GM23338 (cell line): ENCODE measurements at regions not wholly inside any gene's neighbourhood (a gene's known extent, or its start where the extent isn't known, plus 50 kb on each side); places are given as distances from the start of the nearest gene placed in this dataset.

Experiments used
- ATAC-seq: fragments of 200-7000 bp; cut with Tn5 transposase; 3 replicates; pipeline ENCODE4 v1.9.1; 2020
- DNase-seq: peaks from one replicate; pipeline ENCODE4 v3.0.0-alpha.2; 2015; ENCODE audit warnings: low spot score
- H2AFZ ChIP-seq: fragments of 200-600 bp; sonication (generic); 2 replicates; pipeline ENCODE4 v1.8.0; 2016; ENCODE audit warnings: antibody characterized with exemption, mild to moderate bottlenecking, moderate library complexity
- H3F3A ChIP-seq: fragments of 200-600 bp; sonication (generic); replicated peaks from 2 replicates; pipeline ENCODE4 v1.8.0; 2017; ENCODE audit warnings: antibody characterized with exemption, mixed run types, low read depth
- H3K27ac ChIP-seq: fragments of 200-600 bp; sonication (generic); 2 replicates; pipeline ENCODE4 v1.6.1; 2016; ENCODE audit warnings: low read depth
- H3K27me3 ChIP-seq: fragments of 200-600 bp; sonication (generic); 2 replicates; pipeline ENCODE4 v1.8.0; 2016; ENCODE audit warnings: mild to moderate bottlenecking, mixed run types, moderate library complexity; ENCODE audit not compliant: insufficient read depth
- H3K36me3 ChIP-seq: fragments of 200-600 bp; sonication (generic); 2 replicates; pipeline ENCODE4 v1.8.0; 2016; ENCODE audit warnings: mild to moderate bottlenecking; ENCODE audit not compliant: insufficient read depth
- H3K4me1 ChIP-seq: fragments of 200-600 bp; sonication (generic); 2 replicates; pipeline ENCODE4 v1.8.0; 2016; ENCODE audit warnings: mild to moderate bottlenecking, moderate library complexity; ENCODE audit not compliant: insufficient read depth
- H3K4me2 ChIP-seq: fragments of 200-600 bp; sonication (generic); 2 replicates; pipeline ENCODE4 v1.7.1; 2017; ENCODE audit warnings: mixed run types
- H3K4me3 ChIP-seq: fragments of 200-600 bp; sonication (generic); 2 replicates; pipeline ENCODE4 v1.6.1; 2016; ENCODE audit warnings: mixed run types
- H3K79me2 ChIP-seq: fragments of 200-600 bp; sonication (generic); replicated peaks from 2 replicates; pipeline ENCODE4 v1.8.0; 2017; ENCODE audit warnings: mild to moderate bottlenecking; ENCODE audit not compliant: insufficient read depth
- H3K9me2 ChIP-seq: fragments of 200-600 bp; sonication (generic); 2 replicates; pipeline ENCODE4 v1.8.0; 2017; ENCODE audit not compliant: insufficient read depth
- H4K20me1 ChIP-seq: fragments of 200-600 bp; sonication (generic); replicated peaks from 2 replicates; pipeline ENCODE4 v1.8.0; 2017; ENCODE audit warnings: mild to moderate bottlenecking; ENCODE audit not compliant: insufficient read depth
- H3K27ac Mint-ChIP-seq: 2 replicates; pipeline ENCODE4 v1.8.0; 2020; ENCODE audit warnings: inconsistent platforms, mild to moderate bottlenecking, moderate library complexity, mixed read lengths
- H3K27me3 Mint-ChIP-seq: 3 replicates; pipeline ENCODE4 v1.8.0; 2022; ENCODE audit warnings: low read depth, mild to moderate bottlenecking, moderate library complexity, mixed read lengths, inconsistent platforms; ENCODE audit not compliant: insufficient read depth, poor library complexity
- H3K36me3 Mint-ChIP-seq: 3 replicates; pipeline ENCODE4 v1.8.0; 2021; ENCODE audit warnings: low read depth, mild to moderate bottlenecking, inconsistent platforms, moderate library complexity, mixed read lengths
- H3K4me1 Mint-ChIP-seq: 3 replicates; pipeline ENCODE4 v1.8.0; 2020; ENCODE audit warnings: mild to moderate bottlenecking, inconsistent platforms, mixed read lengths
- H3K4me3 Mint-ChIP-seq: 3 replicates; pipeline ENCODE4 v1.8.0; 2021; ENCODE audit warnings: moderate library complexity, mild to moderate bottlenecking, inconsistent platforms, mixed read lengths
- H3K9me3 Mint-ChIP-seq: 3 replicates; pipeline ENCODE4 v1.8.0; 2020; ENCODE audit warnings: moderate library complexity, mild to moderate bottlenecking, inconsistent platforms, mixed read lengths
- CREB1 ChIP-seq: fragments of 250-450 bp; sonication (Bioruptor Pico); IDR thresholded peaks from 2 replicates; pipeline ENCODE4 v1.5.0; 2020; ENCODE audit warnings: low read depth, mild to moderate bottlenecking, moderate library complexity
- EZH2 ChIP-seq: fragments of 200-600 bp; sonication (generic); IDR thresholded peaks from one replicate; pipeline ENCODE4 v1.8.0; 2017; ENCODE audit warnings: antibody characterized with exemption, mild to moderate bottlenecking, low read depth; ENCODE audit not compliant: unreplicated experiment
- EZH2phosphoT487 ChIP-seq: fragments of 200-600 bp; sonication (generic); IDR thresholded peaks from one replicate; pipeline ENCODE4 v1.8.1; 2018; ENCODE audit warnings: antibody characterized with exemption; ENCODE audit not compliant: unreplicated experiment
- JUNB ChIP-seq: IDR thresholded peaks from one replicate; pipeline ENCODE4 v1.6.1; 2016; ENCODE audit warnings: antibody characterized with exemption; ENCODE audit not compliant: unreplicated experiment
- NANOG ChIP-seq: IDR thresholded peaks from 2 replicates; pipeline ENCODE4 v1.6.1; 2016; ENCODE audit warnings: antibody characterized with exemption, borderline replicate concordance
- POLR2AphosphoS5 ChIP-seq: IDR thresholded peaks from 2 replicates; pipeline ENCODE4 v1.6.1; 2016; ENCODE audit warnings: antibody characterized with exemption, low read depth
- STAT1 ChIP-seq: IDR thresholded peaks from one replicate; pipeline ENCODE4 v1.6.1; 2016; ENCODE audit warnings: antibody characterized with exemption; ENCODE audit not compliant: unreplicated experiment
- ZNF114 ChIP-seq: fragments of 250-450 bp; sonication (Bioruptor Pico); IDR thresholded peaks from 2 replicates; pipeline ENCODE4 v1.5.0; 2020; ENCODE audit warnings: mild to moderate bottlenecking, moderate library complexity
- ZNF331 ChIP-seq: fragments of 250-450 bp; sonication (Bioruptor Pico); IDR thresholded peaks from 2 replicates; pipeline ENCODE4 v1.5.0; 2020; ENCODE audit warnings: low read depth, mild to moderate bottlenecking, moderate library complexity
- TF ChIP-seq, protein P1 (sequence below): fragments of 250-450 bp; sonication (Bioruptor Pico); IDR thresholded peaks from 2 replicates; pipeline ENCODE4 v1.5.0; 2020; ENCODE audit warnings: mild to moderate bottlenecking, moderate library complexity
- TF ChIP-seq, protein P2 (sequence below), 2 experiments: fragments of 200-600 bp in 1 of 2; sonication (generic) in 1 of 2; conservative IDR thresholded peaks; 2 replicates each; pipeline versions ENCODE4 v1.5.1 to v1.6.1; 2016 to 2017; ENCODE audit warnings: antibody characterized with exemption in 2 of 2, low read depth in 2 of 2, mild to moderate bottlenecking in 2 of 2, moderate library complexity in 1 of 2
- TF ChIP-seq, protein P3 (sequence below): IDR thresholded peaks from 2 replicates; pipeline ENCODE4 v1.6.1; 2016; ENCODE audit warnings: antibody characterized with exemption
- TF ChIP-seq, protein P4 (sequence below): IDR thresholded peaks from one replicate; pipeline ENCODE4 v1.6.1; 2018; ENCODE audit warnings: antibody characterized with exemption; ENCODE audit not compliant: unreplicated experiment

DNA sequence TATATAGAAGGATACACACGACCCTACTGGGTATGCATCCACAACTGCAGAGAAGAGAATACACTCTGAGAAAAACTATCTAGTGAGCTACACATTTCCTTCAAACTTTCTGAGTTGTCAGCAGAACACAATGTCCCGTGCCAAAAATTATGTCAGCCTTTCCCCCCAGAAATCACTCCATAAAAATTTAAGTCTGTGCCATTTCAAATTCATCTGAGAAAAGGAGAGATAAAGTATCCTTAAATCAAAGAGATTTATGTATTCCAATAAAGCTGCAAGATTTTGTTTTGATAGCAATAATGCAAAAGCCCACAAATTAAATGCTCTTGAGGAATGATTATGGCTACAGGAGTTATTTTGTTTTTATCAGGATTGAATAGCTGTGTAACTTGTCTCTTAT lies 760.1 kb downstream of the CDH11 start:
- TF ChIP-seq EZH2phosphoT487 (no peak), EZH2 (no peak), ZNF331 (CRISPR knock-in tag) (no peak), CREB1 (CRISPR knock-in tag) (no peak), NANOG (no peak), JUNB (no peak), ZNF114 (CRISPR knock-in tag) (no peak), POLR2AphosphoS5 (no peak), STAT1 (no peak)
- TF ChIP-seq, protein P1, sequence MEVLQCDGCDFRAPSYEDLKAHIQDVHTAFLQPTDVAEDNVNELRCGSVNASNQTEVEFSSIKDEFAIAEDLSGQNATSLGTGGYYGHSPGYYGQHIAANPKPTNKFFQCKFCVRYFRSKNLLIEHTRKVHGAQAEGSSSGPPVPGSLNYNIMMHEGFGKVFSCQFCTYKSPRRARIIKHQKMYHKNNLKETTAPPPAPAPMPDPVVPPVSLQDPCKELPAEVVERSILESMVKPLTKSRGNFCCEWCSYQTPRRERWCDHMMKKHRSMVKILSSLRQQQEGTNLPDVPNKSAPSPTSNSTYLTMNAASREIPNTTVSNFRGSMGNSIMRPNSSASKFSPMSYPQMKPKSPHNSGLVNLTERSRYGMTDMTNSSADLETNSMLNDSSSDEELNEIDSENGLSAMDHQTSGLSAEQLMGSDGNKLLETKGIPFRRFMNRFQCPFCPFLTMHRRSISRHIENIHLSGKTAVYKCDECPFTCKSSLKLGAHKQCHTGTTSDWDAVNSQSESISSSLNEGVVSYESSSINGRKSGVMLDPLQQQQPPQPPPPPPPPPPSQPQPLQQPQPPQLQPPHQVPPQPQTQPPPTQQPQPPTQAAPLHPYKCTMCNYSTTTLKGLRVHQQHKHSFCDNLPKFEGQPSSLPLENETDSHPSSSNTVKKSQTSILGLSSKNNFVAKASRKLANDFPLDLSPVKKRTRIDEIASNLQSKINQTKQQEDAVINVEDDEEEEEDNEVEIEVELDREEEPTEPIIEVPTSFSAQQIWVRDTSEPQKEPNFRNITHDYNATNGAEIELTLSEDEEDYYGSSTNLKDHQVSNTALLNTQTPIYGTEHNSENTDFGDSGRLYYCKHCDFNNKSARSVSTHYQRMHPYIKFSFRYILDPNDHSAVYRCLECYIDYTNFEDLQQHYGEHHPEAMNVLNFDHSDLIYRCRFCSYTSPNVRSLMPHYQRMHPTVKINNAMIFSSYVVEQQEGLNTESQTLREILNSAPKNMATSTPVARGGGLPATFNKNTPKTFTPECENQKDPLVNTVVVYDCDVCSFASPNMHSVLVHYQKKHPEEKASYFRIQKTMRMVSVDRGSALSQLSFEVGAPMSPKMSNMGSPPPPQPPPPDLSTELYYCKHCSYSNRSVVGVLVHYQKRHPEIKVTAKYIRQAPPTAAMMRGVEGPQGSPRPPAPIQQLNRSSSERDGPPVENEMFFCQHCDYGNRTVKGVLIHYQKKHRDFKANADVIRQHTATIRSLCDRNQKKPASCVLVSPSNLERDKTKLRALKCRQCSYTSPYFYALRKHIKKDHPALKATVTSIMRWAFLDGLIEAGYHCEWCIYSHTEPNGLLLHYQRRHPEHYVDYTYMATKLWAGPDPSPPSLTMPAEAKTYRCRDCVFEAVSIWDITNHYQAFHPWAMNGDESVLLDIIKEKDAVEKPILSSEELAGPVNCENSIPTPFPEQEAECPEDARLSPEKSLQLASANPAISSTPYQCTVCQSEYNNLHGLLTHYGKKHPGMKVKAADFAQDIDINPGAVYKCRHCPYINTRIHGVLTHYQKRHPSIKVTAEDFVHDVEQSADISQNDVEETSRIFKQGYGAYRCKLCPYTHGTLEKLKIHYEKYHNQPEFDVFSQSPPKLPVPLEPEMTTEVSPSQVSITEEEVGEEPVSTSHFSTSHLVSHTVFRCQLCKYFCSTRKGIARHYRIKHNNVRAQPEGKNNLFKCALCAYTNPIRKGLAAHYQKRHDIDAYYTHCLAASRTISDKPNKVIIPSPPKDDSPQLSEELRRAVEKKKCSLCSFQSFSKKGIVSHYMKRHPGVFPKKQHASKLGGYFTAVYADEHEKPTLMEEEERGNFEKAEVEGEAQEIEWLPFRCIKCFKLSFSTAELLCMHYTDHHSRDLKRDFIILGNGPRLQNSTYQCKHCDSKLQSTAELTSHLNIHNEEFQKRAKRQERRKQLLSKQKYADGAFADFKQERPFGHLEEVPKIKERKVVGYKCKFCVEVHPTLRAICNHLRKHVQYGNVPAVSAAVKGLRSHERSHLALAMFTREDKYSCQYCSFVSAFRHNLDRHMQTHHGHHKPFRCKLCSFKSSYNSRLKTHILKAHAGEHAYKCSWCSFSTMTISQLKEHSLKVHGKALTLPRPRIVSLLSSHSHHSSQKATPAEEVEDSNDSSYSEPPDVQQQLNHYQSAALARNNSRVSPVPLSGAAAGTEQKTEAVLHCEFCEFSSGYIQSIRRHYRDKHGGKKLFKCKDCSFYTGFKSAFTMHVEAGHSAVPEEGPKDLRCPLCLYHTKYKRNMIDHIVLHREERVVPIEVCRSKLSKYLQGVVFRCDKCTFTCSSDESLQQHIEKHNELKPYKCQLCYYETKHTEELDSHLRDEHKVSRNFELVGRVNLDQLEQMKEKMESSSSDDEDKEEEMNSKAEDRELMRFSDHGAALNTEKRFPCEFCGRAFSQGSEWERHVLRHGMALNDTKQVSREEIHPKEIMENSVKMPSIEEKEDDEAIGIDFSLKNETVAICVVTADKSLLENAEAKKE, result no peak
- TF ChIP-seq, protein P2, sequence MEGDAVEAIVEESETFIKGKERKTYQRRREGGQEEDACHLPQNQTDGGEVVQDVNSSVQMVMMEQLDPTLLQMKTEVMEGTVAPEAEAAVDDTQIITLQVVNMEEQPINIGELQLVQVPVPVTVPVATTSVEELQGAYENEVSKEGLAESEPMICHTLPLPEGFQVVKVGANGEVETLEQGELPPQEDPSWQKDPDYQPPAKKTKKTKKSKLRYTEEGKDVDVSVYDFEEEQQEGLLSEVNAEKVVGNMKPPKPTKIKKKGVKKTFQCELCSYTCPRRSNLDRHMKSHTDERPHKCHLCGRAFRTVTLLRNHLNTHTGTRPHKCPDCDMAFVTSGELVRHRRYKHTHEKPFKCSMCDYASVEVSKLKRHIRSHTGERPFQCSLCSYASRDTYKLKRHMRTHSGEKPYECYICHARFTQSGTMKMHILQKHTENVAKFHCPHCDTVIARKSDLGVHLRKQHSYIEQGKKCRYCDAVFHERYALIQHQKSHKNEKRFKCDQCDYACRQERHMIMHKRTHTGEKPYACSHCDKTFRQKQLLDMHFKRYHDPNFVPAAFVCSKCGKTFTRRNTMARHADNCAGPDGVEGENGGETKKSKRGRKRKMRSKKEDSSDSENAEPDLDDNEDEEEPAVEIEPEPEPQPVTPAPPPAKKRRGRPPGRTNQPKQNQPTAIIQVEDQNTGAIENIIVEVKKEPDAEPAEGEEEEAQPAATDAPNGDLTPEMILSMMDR (conservative IDR thresholded peaks at IDR 0.05; ENCODE audit: low read depth in 2 of 2), result no peak
- TF ChIP-seq, protein P3, sequence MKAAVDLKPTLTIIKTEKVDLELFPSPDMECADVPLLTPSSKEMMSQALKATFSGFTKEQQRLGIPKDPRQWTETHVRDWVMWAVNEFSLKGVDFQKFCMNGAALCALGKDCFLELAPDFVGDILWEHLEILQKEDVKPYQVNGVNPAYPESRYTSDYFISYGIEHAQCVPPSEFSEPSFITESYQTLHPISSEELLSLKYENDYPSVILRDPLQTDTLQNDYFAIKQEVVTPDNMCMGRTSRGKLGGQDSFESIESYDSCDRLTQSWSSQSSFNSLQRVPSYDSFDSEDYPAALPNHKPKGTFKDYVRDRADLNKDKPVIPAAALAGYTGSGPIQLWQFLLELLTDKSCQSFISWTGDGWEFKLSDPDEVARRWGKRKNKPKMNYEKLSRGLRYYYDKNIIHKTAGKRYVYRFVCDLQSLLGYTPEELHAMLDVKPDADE, result no peak
- TF ChIP-seq, protein P4, sequence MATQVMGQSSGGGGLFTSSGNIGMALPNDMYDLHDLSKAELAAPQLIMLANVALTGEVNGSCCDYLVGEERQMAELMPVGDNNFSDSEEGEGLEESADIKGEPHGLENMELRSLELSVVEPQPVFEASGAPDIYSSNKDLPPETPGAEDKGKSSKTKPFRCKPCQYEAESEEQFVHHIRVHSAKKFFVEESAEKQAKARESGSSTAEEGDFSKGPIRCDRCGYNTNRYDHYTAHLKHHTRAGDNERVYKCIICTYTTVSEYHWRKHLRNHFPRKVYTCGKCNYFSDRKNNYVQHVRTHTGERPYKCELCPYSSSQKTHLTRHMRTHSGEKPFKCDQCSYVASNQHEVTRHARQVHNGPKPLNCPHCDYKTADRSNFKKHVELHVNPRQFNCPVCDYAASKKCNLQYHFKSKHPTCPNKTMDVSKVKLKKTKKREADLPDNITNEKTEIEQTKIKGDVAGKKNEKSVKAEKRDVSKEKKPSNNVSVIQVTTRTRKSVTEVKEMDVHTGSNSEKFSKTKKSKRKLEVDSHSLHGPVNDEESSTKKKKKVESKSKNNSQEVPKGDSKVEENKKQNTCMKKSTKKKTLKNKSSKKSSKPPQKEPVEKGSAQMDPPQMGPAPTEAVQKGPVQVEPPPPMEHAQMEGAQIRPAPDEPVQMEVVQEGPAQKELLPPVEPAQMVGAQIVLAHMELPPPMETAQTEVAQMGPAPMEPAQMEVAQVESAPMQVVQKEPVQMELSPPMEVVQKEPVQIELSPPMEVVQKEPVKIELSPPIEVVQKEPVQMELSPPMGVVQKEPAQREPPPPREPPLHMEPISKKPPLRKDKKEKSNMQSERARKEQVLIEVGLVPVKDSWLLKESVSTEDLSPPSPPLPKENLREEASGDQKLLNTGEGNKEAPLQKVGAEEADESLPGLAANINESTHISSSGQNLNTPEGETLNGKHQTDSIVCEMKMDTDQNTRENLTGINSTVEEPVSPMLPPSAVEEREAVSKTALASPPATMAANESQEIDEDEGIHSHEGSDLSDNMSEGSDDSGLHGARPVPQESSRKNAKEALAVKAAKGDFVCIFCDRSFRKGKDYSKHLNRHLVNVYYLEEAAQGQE, result no peak
- no peaks in the 10 kb centered on the region for H3K4me1 ChIP-seq
- no peaks in the 10 kb centered on the region for H3K36me3 ChIP-seq
- H4K20me1 ChIP-seq, result no peaks in the 10 kb centered on the region
- H3K27ac ChIP-seq, result no peak overlapping the region
- H3K79me2 ChIP-seq, result no peaks in the 10 kb centered on the region
- no peaks in the 10 kb centered on the region for H3K36me3 Mint-ChIP-seq
- ATAC-seq, result no peak
- no peak overlapping the region for H3K4me3 Mint-ChIP-seq
- H3K27me3 ChIP-seq, result no peaks in the 10 kb centered on the region
- DNase-seq, result no peak
- H3K27ac Mint-ChIP-seq, result no peak overlapping the region
- peaks cover 2% of the 10 kb centered on the region; the same call in 1 of the 2 replicates for H3K9me2 ChIP-seq
- H3F3A ChIP-seq, result no peaks in the 10 kb centered on the region
- H3K4me3 ChIP-seq, result no peak overlapping the region
- H3K4me2 ChIP-seq, result no peak overlapping the region
- peaks cover 2% of the 10 kb centered on the region for H3K27me3 Mint-ChIP-seq
- no peak overlapping the region for H2AFZ ChIP-seq
- no peaks in the 10 kb centered on the region for H3K9me3 Mint-ChIP-seq
- no peaks in the 10 kb centered on the region for H3K4me1 Mint-ChIP-seq
